Skeletal muscle cell (primary cell): ENCODE measurements at regions not wholly inside any gene's neighbourhood (a gene's known extent, or its start where the extent isn't known, plus 50 kb on each side); places are given as distances from the start of the nearest gene placed in this dataset.
"Not testable (repeated sequence)": the region's sequence is repeated elsewhere in the genome, so short reads cannot be mapped to it uniquely, and the experiment has no call there.

Source experiments
- DNase-seq: peaks from one replicate; pipeline ENCODE4 v3.0.0-alpha.2; 2010; ENCODE audit warnings: low read depth
- H3K4me3 ChIP-seq: 2 replicates; pipeline ENCODE4 v1.5.1; 2011; ENCODE audit warnings: low read depth, mild to moderate bottlenecking, control low read depth, low read length, moderate library complexity

DNA sequence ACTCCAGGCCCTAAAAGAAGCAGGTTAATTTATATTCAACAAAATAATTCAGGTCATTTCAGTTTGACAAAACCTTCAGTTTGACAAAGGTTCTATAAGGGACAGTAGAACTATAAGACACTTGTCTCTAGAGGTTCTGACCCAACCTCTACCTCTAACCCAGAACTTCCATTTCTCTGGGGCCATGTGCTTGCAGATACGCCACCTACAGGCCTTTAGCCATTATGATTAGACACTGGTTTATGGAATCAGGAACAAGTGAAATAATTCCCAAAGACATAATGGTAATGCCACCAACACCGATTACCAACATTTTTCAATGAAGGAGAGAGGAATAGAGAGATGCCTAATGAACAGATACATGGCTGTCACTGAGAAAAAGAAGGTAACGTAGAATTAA lies 733.9 kb downstream of the PRELID2 start:
- H3K4me3 ChIP-seq, result no peak overlapping the region
- DNase-seq, result no peak

- no peak for DNase-seq
- no peak overlapping the region for H3K4me3 ChIP-seq
These were observed 745.0 kb downstream of the PRELID2 start for GRCh38 chr5:145090115-145090514.

DNA sequence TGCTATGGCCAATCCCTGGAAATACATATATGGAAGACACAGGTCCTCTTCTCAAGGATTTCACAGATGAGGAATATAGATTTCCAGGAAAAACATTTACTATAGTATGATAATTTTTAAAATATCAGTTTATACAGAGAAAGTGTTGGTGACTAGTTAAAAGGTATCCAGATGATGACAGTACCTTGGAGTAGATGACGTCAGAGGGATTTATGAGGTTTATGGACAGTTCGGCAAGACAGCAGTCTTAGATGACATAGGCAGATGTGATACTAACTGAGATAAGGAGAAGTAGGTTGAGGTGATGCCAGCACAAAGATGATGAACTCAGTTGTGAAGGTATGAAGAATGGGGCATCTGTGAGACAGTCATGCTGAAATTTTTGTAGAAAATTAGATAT lies 750.3 kb downstream of the PRELID2 start:
- H3K4me3 ChIP-seq, result no peak overlapping the region
- DNase-seq, result no peak

GRCh38 chr5:145077028-145077427 lies 758.1 kb downstream of the PRELID2 start:
- H3K4me3 ChIP-seq, result no peak overlapping the region
- no peak for DNase-seq

GRCh38 chr5:145076040-145076439 lies 759.1 kb downstream of the PRELID2 start:
- DNase-seq, result no peak
- no peak overlapping the region for H3K4me3 ChIP-seq

- DNase-seq, result no peak
- no peak overlapping the region for H3K4me3 ChIP-seq
These were observed 762.3 kb downstream of the PRELID2 start for GRCh38 chr5:145072889-145073288.

- H3K4me3 ChIP-seq, result no peak overlapping the region
- DNase-seq, result no peak
These were observed 766.4 kb downstream of the PRELID2 start for GRCh38 chr5:145068721-145069120.

DNA sequence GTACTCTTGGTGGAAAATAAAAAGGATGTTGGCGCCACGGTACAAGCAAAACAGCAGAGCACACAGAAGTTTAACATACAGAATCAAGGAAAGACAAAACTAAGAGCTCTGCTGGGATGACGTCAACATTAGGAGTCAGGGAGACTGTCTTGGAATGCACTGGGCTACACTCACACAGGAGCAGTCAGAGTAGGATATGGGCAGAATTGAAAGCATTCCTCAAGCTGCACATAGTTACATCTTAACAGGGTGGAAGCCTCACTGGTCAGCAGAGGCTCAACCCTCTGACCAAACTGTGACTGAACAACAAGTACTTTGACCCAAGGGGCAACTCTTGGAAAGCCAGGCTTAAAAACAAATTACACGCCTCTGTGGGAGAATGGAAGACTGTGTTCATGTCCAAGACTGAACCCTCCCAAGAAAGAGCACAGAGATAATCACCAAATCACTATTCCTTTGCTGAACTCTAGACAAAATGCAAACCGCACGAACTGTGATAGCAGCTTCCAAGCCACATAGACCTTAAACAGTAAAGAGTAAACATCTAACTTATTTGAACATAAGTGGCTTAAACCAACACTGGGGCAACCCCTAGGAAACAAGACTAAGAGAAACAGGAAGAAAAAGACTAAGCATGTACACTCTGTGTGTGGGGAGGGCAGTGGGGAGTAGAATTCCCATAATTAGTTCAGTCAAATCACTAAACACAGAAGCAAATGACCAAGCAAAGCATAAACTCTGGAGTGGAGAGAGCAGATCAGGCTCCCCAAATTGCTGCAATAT lies 772.7 kb downstream of the PRELID2 start:
- no peak for DNase-seq
- no peak overlapping the region for H3K4me3 ChIP-seq

GRCh38 chr5:145056800-145057199 lies 778.3 kb downstream of the PRELID2 start:
- no peak for DNase-seq

DNA sequence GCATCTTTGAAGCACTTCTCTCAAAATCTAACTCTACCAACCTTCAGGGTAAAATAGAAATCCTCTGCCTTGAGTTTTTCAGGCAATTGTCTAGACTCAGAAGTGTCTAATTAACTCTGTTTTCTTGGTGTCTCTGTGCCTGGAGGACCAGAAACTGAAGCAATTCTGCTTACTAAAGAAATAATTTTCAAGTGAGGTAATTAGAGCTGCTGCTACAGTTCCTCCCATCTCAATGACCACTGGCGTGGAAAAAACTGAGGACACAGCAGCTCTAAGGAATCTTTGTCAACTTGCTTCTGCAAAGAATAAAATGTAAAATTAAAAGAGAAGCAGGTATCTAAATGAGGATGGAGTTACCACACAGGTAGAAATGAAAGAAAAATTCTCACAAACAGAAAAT lies 785.0 kb downstream of the PRELID2 start:
- no peak overlapping the region for H3K4me3 ChIP-seq
- no peak for DNase-seq

More at GRCh38 chr5:145056800-145057199, 778.3 kb downstream of the PRELID2 start:
- no peak overlapping the region for H3K4me3 ChIP-seq

DNA sequence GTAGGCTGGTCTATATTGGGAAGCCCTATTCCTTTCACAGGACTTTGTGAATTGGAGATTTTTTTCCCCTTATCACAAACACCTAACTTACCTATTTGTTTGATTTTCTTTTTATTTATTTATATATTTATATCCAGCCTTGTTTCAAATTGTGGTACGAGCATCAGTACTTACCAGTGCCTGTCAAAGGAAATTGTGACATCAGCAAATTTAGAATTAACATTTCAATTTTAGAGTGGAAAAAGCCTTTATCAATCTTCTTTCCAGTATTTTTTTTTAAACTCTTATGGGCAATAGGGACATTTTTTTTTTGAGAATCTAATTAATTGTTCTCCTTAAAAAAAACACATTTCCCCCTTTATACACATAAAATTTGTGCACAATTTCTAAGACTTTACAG lies 790.2 kb downstream of the PRELID2 start:
- DNase-seq, result no peak
- no peak overlapping the region for H3K4me3 ChIP-seq

GRCh38 chr5:145028626-145029025 lies 806.5 kb downstream of the PRELID2 start:
- DNase-seq, result no peak
- no peak overlapping the region for H3K4me3 ChIP-seq

DNA sequence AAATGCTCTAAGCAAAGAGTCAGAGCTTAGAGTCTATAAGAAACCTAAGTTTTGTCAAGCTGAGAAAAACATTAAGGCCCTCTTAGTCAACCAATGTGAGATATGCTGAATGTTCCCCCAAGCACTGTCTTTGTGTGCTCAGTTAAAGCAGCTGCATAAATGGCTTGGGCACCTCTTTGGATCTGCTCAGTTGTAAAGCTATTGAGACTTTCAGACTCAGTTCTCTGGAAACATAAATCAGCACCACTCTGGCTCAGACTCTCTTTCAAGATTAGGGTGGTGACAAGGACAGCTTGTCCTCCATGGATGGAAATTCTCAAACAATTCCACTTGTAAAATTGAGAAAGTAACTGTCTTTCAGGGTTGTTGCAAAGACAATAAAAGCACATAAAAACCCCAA lies 807.9 kb downstream of the PRELID2 start:
- H3K4me3 ChIP-seq, result no peak overlapping the region
- no peak for DNase-seq

GRCh38 chr5:145025775-145026174 lies 809.4 kb downstream of the PRELID2 start:
- DNase-seq, result no peak
- H3K4me3 ChIP-seq, result no peak overlapping the region

- no peak for DNase-seq
- no peak overlapping the region for H3K4me3 ChIP-seq
These were observed 820.0 kb downstream of the PRELID2 start for GRCh38 chr5:145015146-145015545.

GRCh38 chr5:145014109-145014508 lies 821.0 kb downstream of the PRELID2 start:
- no peak for DNase-seq
- H3K4me3 ChIP-seq, result no peak overlapping the region

DNA sequence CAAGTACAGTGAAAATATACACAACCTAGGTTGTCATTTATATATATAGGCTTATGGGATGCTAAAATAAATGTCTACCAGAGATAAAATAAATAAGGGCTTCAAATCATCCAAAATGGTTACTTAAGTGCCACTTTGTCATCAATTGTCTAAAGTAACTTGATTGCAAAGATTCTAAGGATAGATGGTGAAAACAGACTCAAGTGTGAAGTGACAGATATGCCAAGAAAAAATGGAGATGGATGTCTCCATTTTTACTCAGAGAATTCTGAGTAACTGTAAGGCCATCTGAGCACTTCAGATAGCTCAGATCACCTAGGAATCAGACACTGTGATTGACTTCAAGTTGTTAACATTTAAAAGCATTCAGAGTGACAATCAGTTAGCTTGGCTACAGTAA lies 824.3 kb downstream of the PRELID2 start:
- DNase-seq, result no peak
- H3K4me3 ChIP-seq, result no peak overlapping the region

- DNase-seq, result no peak
- H3K4me3 ChIP-seq, result no peak overlapping the region
These were observed 826.1 kb downstream of the PRELID2 start for GRCh38 chr5:145008876-145009530.

DNA sequence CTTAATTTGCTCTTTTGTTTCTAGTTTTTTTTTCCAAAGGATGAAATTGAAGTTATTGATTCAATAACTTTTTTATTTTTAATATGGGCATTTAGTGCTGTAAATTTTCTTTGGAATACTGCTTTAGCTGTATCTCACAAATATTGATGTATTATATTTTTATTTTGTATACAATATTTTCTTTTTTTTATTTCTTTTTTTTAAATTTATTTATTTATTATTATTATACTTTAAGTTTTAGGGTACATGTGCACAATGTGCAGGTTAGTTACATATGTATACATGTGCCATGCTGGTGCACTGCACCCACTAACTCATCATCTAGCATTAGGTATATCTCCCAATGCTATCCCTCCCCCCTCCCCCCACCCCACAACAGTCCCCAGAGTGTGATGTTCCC lies 823.7 kb downstream of the KCTD16 start:
- not testable (repeated sequence) for H3K4me3 ChIP-seq, DNase-seq

DNA sequence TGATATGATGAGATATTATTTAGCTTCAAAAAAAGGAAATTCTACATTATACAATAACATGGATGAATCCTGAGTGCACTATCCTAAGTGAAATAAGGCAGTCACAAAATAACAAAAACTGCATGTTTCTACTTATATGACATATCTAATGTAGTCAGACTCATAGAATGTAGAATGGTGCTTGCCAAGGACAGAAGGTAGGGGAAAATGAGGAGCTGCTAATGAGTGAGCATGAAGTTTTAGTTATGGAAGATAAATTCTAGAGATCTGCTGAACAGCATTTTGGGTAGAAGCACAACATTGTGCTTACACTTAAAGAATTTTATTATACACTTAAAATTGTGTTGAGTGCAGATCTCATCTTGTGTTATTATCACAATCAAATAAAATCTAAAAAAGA lies 812.4 kb downstream of the KCTD16 start:
- no peak overlapping the region for H3K4me3 ChIP-seq
- no peak for DNase-seq
